ENCODE measurements at regions not wholly inside any gene's neighbourhood (a gene's known extent, or its start where the extent isn't known, plus 50 kb on each side); places are given as distances from the start of the nearest gene placed in this dataset.

DNA sequence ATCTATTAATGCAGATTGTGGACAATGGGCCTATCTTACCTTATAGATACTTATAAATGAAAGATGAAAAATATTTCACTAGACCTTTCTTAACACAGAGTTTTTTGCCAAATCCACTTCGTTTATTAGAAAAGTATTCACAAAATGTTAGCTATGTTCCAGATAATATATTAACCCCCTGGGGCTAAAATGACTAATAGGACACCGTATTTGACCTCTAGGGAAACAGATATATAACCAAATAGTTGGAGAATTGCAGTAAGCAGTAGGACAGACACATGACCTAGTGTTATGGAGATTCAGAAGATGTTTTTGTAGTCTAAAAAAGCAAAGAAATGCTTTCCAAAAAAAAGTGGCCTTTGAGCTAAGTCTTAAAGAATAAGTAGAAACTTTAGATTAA is 106.9 kb downstream of the SEC16B start:
- H3K36me3 ChIP-seq (ENCODE audit: insufficient read depth), result no peaks in the 10 kb centered on the region
- no peak overlapping the region for H3K27ac ChIP-seq (ENCODE audit: low read depth)
- DNase-seq (ENCODE audit: extremely low spot score), result no peak
- no peaks in the 10 kb centered on the region for H3K4me1 ChIP-seq (ENCODE audit: insufficient read depth)
- no peak overlapping the region for H3K4me3 ChIP-seq (ENCODE audit: low read depth, low read length)
- WGBS, result 60% methylated on average over 2 of the region's 2 CpGs

DNA sequence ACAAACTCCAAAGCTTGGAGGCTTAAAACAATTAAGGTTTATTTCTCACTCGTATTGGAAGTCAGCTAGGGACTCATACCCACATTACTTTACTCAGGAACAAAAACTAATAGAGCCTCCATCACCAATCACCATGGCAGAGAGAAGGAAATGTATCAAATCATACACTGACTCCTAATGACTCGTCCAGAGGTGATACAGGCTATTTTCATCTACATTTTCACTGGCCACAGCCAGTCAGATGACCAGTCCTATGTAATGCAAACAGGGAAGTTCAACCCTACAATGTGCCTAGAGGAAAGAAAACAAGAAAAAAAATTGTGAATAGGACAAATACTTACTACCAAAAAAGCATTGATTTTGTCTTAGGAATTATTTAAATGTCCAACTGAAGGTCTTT is 110.3 kb downstream of the SEC16B start:
- H3K27ac ChIP-seq (ENCODE audit: low read depth), result no peak overlapping the region
- no peaks in the 10 kb centered on the region for H3K4me1 ChIP-seq (ENCODE audit: insufficient read depth)
- 73% methylated on average over 2 of the region's 2 CpGs for WGBS
- no peak overlapping the region for H3K4me3 ChIP-seq (ENCODE audit: low read depth, low read length)
- DNase-seq (ENCODE audit: extremely low spot score), result no peak
- H3K36me3 ChIP-seq (ENCODE audit: insufficient read depth), result no peaks in the 10 kb centered on the region

DNA sequence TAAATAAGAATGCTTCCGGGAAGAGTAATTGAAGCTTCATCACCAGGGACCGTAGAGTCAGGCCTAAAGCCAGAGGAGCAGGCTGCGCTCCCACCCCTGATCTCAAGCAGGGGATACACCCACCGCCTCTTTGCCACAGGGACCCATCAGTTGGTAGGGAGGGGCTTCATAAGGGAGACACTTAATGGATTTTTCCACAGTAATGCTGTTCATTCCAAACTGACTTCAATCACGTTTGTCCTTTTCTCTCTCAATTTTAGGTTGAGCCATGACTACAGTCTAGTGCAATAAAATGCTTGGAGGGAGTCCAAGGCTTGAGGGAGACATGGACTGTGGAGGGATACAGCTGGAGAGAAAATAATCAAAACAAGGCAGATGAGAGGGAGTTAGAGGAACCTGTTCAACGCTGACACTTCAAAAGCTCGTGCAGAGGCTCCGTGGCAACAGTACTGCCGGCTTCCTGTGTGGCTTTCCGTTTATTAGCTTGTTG is 111.5 kb downstream of the SEC16B start:
- Histone ChIP-seq H3K4me1 (ENCODE audit: insufficient read depth) (no peaks in the 10 kb centered on the region), H3K36me3 (ENCODE audit: insufficient read depth) (no peaks in the 10 kb centered on the region), H3K4me3 (ENCODE audit: low read depth, low read length) (no peak overlapping the region), H3K27ac (ENCODE audit: low read depth) (no peak overlapping the region)
- DNase-seq (ENCODE audit: extremely low spot score), result peak; percentile 65
- 25% methylated on average over 10 of the region's 10 CpGs for whole genome bisulfite sequencing

DNA sequence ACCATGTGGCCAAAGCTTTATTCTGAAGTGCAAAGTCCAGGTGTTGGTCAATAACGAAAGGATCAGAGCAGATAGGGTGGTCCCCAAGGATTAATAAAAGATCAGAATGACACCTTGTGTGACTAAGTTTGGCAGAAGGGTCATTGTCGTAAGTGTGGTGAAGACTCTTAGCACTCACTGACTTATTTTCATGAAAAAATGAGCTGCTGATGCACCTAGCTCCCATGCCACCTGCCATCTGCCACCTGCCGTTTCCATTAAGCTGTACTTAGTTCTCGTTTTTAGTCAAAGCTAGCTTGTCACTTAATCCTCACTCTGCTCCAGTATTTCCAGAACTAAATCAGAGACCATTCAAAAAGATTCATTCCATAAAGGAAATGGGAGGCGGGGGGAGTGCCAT is 112.6 kb downstream of the SEC16B start:
- H3K36me3 ChIP-seq (ENCODE audit: insufficient read depth), result no peaks in the 10 kb centered on the region
- H3K4me3 ChIP-seq (ENCODE audit: low read depth, low read length), result no peak overlapping the region
- H3K4me1 ChIP-seq (ENCODE audit: insufficient read depth), result no peaks in the 10 kb centered on the region
- WGBS, result 90% methylated on average over 5 of the region's 5 CpGs
- DNase-seq (ENCODE audit: extremely low spot score), result no peak
- no peak overlapping the region for H3K27ac ChIP-seq (ENCODE audit: low read depth)

DNA sequence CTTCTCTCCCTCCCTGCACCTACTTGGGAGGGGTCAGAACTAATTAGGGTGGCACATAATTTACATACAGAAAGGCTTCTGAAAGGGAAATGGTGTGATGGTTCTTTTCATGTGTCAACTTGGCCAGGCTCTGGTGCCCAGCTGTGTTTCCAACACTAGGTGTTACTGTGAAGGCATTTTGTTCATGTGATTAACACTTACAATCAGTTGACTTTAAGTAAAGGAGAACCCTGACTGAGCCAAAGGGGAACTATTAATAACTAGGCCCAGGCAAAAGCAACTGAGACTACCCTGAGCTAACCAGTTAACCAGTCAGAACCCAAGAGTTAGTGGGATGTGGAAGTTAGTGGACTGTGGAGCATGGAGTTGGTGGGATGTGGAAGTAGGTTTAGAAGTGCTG is 114.9 kb downstream of the SEC16B start:
- Histone ChIP-seq H3K27ac (ENCODE audit: low read depth) (no peak overlapping the region), H3K4me3 (ENCODE audit: low read depth, low read length) (no peak overlapping the region), H3K4me1 (ENCODE audit: insufficient read depth) (no peaks in the 10 kb centered on the region), H3K36me3 (ENCODE audit: insufficient read depth) (no peaks in the 10 kb centered on the region)
- no peak for DNase-seq (ENCODE audit: extremely low spot score)

DNA sequence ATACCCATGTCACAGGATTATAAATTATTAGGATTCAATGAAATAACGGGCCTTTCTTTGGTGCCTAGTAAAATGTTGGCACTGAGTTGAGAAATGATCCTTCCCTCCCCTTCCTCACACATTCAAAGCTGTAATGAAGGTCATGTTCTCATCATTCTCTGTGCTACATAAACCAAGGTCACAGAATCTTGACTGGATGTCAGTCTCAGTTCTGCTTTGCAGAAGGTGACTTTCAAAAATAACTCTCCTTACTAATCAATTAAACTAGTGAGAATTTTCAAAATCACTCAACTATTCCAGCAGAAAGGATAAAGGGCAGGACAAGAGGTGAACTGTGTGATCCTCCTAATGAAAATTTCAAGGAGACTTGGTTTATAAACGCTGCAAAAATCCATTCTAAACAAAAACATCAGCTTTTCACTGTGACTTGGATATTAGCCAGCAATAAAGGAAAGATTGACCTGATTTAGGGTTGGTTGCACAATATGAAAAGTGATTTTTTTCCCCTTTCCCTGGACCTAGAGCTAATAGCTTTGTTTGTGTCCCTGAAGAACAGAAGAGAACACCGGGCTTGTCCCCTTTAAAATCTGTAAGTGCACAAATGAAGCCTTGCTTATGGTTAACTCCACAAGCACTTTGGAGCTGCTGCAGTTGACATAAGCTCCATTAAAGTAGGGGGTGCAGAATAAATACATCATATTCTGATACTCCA is 120.1 kb downstream of the SEC16B start:
- no peak overlapping the region for H3K27ac ChIP-seq (ENCODE audit: low read depth)
- H3K4me3 ChIP-seq (ENCODE audit: low read depth, low read length), result no peak overlapping the region
- H3K36me3 ChIP-seq (ENCODE audit: insufficient read depth), result no peaks in the 10 kb centered on the region
- H3K4me1 ChIP-seq (ENCODE audit: insufficient read depth), result no peaks in the 10 kb centered on the region
- DNase-seq (ENCODE audit: extremely low spot score), result no peak
- WGBS, result 41% methylated on average over 3 of the region's 3 CpGs

DNA sequence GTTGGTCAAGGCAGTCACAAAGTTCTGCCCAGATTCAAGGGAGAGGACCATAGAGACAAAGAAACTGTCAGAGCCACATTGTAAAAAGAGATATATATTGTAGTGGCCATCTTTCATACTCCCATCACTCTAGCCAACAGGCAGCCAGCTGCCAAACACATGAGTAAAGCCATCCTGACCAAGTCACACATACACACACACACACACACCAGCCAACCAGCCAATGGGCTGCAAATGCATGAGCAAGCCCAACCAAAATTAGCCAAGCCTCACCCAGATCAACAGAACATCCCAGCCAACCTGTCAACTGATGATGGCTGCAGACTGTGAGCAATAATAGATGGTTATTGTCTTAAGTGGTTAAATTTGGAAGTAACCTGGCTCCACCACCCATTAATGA is 120.7 kb downstream of the SEC16B start:
- Histone ChIP-seq H3K4me3 (ENCODE audit: low read depth, low read length) (no peak overlapping the region), H3K27ac (ENCODE audit: low read depth) (no peak overlapping the region), H3K4me1 (ENCODE audit: insufficient read depth) (no peaks in the 10 kb centered on the region), H3K36me3 (ENCODE audit: insufficient read depth) (no peaks in the 10 kb centered on the region)
- no peak for DNase-seq (ENCODE audit: extremely low spot score)

DNA sequence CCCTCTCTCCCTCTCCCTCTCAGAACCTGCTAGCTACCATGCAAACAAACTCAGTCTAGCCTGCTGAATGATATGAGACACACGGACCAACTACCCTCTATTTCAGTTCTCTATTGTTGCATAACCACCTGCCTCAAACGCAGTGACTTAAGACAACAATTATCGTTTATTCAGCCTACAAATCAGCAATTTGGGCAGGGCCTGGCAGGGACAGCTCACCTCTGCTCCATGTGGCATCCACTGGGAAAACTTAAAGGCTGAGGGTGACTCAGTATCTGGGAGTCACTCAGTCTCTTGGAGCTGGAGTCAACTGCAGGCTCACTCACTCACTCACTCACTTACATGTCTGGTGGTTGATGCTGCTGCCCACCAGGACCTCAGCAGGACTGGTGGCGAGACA is 121.3 kb downstream of the SEC16B start:
- Histone ChIP-seq H3K4me3 (ENCODE audit: low read depth, low read length) (no peak overlapping the region), H3K27ac (ENCODE audit: low read depth) (no peak overlapping the region), H3K4me1 (ENCODE audit: insufficient read depth) (no peaks in the 10 kb centered on the region), H3K36me3 (ENCODE audit: insufficient read depth) (no peaks in the 10 kb centered on the region)
- DNase-seq (ENCODE audit: extremely low spot score), result no peak
- 75% methylated on average over 4 of the region's 4 CpGs for WGBS

DNA sequence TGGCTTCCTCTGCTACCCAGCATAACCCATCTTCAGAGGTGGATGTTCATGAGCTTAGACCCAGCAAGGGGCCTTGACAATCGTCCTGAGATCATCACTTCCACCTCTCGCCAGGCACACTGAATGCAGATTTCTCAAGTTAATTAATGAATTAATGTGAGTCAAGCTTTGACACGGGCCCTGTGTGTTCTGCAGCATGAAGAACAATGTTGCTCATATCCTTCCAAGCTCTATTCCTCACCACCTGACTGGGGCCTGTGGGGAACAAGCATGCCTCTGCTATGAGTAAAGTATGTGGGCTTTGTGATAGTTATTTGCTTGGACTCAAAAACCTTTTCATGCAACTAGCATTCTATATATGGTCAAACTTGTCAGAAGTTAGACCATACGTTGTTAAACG is 122.0 kb downstream of the SEC16B start:
- no peak for DNase-seq (ENCODE audit: extremely low spot score)
- Histone ChIP-seq H3K4me3 (ENCODE audit: low read depth, low read length) (no peak overlapping the region), H3K4me1 (ENCODE audit: insufficient read depth) (no peaks in the 10 kb centered on the region), H3K27ac (ENCODE audit: low read depth) (no peak overlapping the region), H3K36me3 (ENCODE audit: insufficient read depth) (no peaks in the 10 kb centered on the region)
- 77% methylated on average over 5 of the region's 5 CpGs for WGBS

DNA sequence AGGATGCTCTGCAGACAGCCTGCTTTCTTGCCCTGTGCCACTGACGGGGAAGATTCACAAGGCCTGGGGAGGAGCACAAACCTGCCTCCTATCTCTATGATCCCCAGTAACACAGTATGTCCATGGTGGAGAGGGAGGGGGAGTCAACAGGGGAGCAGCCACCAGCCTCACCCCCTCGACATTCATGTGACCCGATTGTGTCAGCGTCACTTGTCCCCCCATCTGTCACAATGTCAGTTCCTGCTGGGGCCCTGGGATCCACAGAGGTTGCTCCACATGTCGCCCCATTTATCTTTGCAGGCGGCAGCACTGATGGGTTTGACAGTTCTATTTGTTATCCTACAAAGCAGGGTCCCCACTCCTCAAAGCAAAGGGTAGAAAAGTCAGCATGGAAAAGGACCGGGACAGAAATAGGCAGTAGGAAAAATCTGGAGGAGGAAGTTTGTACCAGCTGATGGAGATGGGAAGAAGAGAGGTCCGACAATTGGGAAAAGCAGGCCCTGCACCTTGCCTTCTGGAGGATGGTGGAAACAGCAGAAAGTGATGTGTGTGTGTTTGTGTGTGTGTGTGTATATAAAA is 130.9 kb downstream of the SEC16B start:
- DNase-seq (ENCODE audit: extremely low spot score), result no peak
- no peak overlapping the region for H3K4me3 ChIP-seq (ENCODE audit: low read depth, low read length)
- WGBS, result 79% methylated on average over 8 of the region's 8 CpGs
- no peaks in the 10 kb centered on the region for H3K36me3 ChIP-seq (ENCODE audit: insufficient read depth)
- no peaks in the 10 kb centered on the region for H3K4me1 ChIP-seq (ENCODE audit: insufficient read depth)
- H3K27ac ChIP-seq (ENCODE audit: low read depth), result no peak overlapping the region

DNA sequence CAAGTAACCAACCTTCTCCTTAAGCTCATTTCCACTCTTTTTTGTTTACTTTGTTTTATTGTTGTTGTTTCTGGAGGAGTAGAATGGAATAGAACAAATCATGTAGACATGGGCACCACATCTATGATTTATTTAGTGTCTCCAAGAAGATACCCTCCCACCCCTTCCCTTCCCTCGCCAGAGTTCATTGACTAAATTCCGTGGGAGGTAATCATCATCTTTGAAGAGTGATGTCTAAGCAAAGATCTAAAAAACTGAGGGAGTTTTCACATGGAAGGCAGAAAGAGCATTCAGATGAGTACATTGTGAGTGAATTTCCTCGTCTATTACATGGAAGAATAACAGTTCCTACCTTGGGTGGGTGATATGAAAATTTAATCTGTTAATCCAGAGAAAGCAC is 136.2 kb downstream of the SEC16B start:
- no peak overlapping the region for H3K27ac ChIP-seq (ENCODE audit: low read depth)
- no peak for DNase-seq (ENCODE audit: extremely low spot score)
- WGBS, result 46% methylated on average over 3 of the region's 3 CpGs
- no peaks in the 10 kb centered on the region for H3K4me1 ChIP-seq (ENCODE audit: insufficient read depth)
- H3K4me3 ChIP-seq (ENCODE audit: low read depth, low read length), result no peak overlapping the region
- H3K36me3 ChIP-seq (ENCODE audit: insufficient read depth), result no peaks in the 10 kb centered on the region

DNA sequence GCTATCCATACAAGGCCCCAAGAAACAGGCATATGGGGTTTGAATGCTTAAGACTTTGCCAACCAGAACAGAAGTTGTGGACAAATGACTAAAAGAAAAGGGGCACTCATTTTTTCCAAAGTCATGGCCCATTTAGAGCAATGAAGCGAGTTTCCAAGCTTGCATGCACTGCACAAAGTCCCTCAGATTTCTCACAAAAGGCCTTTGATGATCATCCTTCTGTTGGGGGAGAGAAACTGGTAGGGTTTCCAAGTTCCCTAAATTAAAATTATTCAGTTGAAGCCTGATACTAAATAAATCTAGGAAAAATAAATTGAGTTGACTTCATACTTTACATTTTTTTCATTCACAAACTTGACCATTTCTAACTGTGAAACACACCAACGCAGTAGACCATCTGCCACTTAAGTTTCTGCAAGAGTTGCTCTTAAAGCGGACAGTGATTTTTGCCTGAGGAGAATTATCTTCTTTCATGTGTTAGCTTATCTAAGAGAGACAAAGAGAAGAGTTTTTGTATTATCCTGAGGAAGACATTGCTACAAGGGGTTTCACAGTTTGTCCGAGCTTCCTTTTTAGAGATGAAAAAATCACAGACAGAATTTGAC is 139.2 kb downstream of the SEC16B start:
- DNase-seq (ENCODE audit: extremely low spot score), result no peak
- Histone ChIP-seq H3K4me3 (ENCODE audit: low read depth, low read length) (no peak overlapping the region), H3K4me1 (ENCODE audit: insufficient read depth) (no peaks in the 10 kb centered on the region), H3K36me3 (ENCODE audit: insufficient read depth) (no peaks in the 10 kb centered on the region), H3K27ac (ENCODE audit: low read depth) (no peak overlapping the region)
- 85% methylated on average over 4 of the region's 4 CpGs for WGBS

DNA sequence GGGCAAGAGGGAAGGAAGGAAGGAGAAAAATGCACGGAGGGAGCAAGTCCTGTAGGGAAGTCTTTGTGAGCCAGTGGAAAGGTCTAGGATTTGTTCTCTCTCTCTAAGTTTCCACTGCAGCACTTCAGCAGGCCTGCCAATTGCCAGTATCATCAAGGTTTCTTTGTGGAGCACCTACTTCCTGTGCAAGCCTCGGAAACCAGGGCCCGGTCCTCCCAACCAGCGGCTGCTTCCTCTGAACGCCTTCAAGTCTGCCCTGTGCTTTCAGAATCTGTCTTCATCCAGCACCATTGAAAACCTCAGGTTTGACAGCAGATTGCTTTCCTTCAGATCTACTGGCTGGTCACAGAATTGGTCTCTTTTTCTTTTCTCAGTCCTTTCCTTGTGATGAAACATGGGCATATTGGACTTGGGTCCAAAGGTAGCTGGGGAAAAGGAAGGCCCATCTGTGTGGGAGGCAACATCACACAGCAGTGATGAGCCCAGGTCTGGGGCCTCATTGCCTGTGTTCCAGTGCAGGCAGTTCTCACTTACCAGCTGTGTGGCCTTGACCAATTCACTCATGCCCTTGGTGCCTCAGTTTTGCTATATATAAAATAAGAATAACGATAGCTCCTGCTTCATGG is 144.5 kb downstream of the SEC16B start:
- Histone ChIP-seq H3K36me3 (ENCODE audit: insufficient read depth) (no peaks in the 10 kb centered on the region), H3K27ac (ENCODE audit: low read depth) (no peak overlapping the region), H3K4me3 (ENCODE audit: low read depth, low read length) (no peak overlapping the region), H3K4me1 (ENCODE audit: insufficient read depth) (no peaks in the 10 kb centered on the region)
- no peak for DNase-seq (ENCODE audit: extremely low spot score)
- WGBS, result 78% methylated on average over 6 of the region's 6 CpGs

DNA sequence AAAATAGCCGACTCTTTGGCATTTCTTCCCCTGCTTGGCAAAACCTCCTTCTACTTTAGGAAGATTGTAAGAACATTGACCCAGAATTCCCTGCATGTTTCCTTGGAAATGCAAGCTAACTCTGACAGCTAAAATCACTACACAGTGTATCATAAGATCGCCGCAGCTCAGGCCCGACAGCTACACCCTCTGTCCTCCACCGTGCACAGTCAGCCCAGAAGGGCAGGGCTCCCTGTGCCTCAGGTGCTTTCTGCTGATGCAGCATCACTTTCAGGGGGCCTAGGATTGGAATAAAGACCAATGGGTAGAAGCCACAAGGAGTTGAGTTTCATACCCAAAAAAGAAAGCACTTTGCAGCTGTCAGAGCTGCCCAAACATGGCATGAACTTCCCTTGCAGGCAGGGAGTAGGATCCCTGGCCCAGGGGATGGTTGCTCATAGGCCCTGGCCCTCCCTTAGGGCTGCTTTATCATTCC is 145.3 kb downstream of the SEC16B start:
- Histone ChIP-seq H3K4me3 (ENCODE audit: low read depth, low read length) (no peak overlapping the region), H3K36me3 (ENCODE audit: insufficient read depth) (no peaks in the 10 kb centered on the region), H3K4me1 (ENCODE audit: insufficient read depth) (no peaks in the 10 kb centered on the region), H3K27ac (ENCODE audit: low read depth) (no peak overlapping the region)
- DNase-seq (ENCODE audit: extremely low spot score), result no peak
- WGBS, result 42% methylated on average over 5 of the region's 5 CpGs

Measured in urinary bladder (tissue), 3 donors.